K562 (cell line): ENCODE measurements at regions not wholly inside any gene's neighbourhood (a gene's known extent, or its start where the extent isn't known, plus 50 kb on each side); places are given as distances from the start of the nearest gene placed in this dataset.

ENCODE experiments used
- ATAC-seq: fragments of 200-7000 bp; cut with Tn5 transposase; 3 replicates; pipeline ENCODE4 v1.9.1; 2020; ENCODE audit warnings: moderate library complexity
- BruUV-seq: library from RNA; stranded (reverse); fragments of 400-500 nt; replicated peaks from 2 replicates; lab custom pipeline; 2021; lab: Mats Ljungman, UMichigan
- CTCF ChIA-PET: fragments of 300-600 bp; formaldehyde crosslinking; extraction: SDS; loops from one replicate; lab custom pipeline; 2021; ENCODE audit warnings: low intra/inter-chr PET ratio; lab: Yijun Ruan, JAX
- POLR2A ChIA-PET: fragments of 300-600, 350-650 bp; sonication (Branson Sonifier 250); formaldehyde crosslinking; extraction: SDS; loops from one replicate; lab custom pipeline; 2021; ENCODE audit warnings: antibody characterized with exemption, inconsistent platforms; lab: Yijun Ruan, JAX
- DNase-seq, 4 experiments: peaks; one replicate each; pipeline versions ENCODE4 v3.0.0 to v3.0.0-alpha.2; 2011 to 2018; ENCODE audit warnings: low spot score in 3 of 4, mixed read lengths in 3 of 4; ENCODE audit errors: extremely low read depth in 1 of 4
- FAIRE-seq: peaks from 2 replicates; lab custom pipeline; 2011; peaks lifted over from hg19 to GRCh38; lab: Jason Lieb, UNC
- H2AFZ ChIP-seq: 2 replicates; pipeline ENCODE4 v1.6.0; 2011; ENCODE audit warnings: low read depth, low read length, control low read depth, inconsistent platforms
- H3K27ac ChIP-seq: fragments of 200-600 bp; 3 replicates; pipeline ENCODE4 v1.8.0; 2011; ENCODE audit warnings: low read depth, mild to moderate bottlenecking, control low read depth, inconsistent platforms, low read length, moderate library complexity, mixed read lengths; ENCODE audit errors: extremely low read depth
- H3K27me3 ChIP-seq, 2 experiments: fragments of 300-600 bp in 1 of 2; 2 replicates in 1 of 2; 3 replicates in 1 of 2; pipeline versions ENCODE4 v1.6.0 to v1.8.0; 2011; ENCODE audit warnings: inconsistent platforms in 2 of 2, low read length in 2 of 2, mild to moderate bottlenecking in 1 of 2, mixed read lengths in 1 of 2, moderate library complexity in 1 of 2; ENCODE audit not compliant: control insufficient read depth in 2 of 2, insufficient read depth in 2 of 2
- H3K36me3 ChIP-seq: fragments of 300-600 bp; 3 replicates; pipeline ENCODE4 v1.8.0; 2011; ENCODE audit warnings: mild to moderate bottlenecking, low read length, inconsistent platforms; ENCODE audit not compliant: control insufficient read depth, insufficient read depth
- H3K4me1 ChIP-seq, 2 experiments: fragments of 200-600 bp in 1 of 2; replicated peaks in 1 of 2; 2 replicates in 1 of 2; 3 replicates in 1 of 2; pipeline versions ENCODE4 v1.5.1 to v1.8.0; 2011; ENCODE audit warnings: inconsistent platforms in 2 of 2, low read length in 2 of 2, mild to moderate bottlenecking in 1 of 2, mixed read lengths in 1 of 2, moderate library complexity in 1 of 2; ENCODE audit not compliant: control insufficient read depth in 2 of 2, insufficient read depth in 2 of 2
- H3K4me2 ChIP-seq: 2 replicates; pipeline ENCODE4 v1.6.1; 2011; ENCODE audit warnings: low read length, control low read depth, inconsistent platforms, mixed read lengths; ENCODE audit not compliant: insufficient read depth
- H3K4me3 ChIP-seq: fragments of 200-600 bp; sonication (generic), shearing (Covaris generic); 2 replicates; pipeline ENCODE4 v1.5.1; 2016; ENCODE audit warnings: control low read depth, inconsistent platforms
- H3K79me2 ChIP-seq: fragments of 200-600 bp; 3 replicates; pipeline ENCODE4 v1.8.0; 2011; ENCODE audit warnings: low read length, inconsistent platforms; ENCODE audit not compliant: control insufficient read depth, insufficient read depth
- H3K9ac ChIP-seq, 2 experiments: 2 replicates each; pipeline versions ENCODE4 v1.6.0 to v1.6.1; 2011; ENCODE audit warnings: low read depth in 2 of 2, low read length in 2 of 2, control low read depth in 1 of 2, inconsistent platforms in 1 of 2, mild to moderate bottlenecking in 1 of 2, mixed read lengths in 1 of 2; ENCODE audit not compliant: insufficient read depth in 1 of 2
- H3K9me1 ChIP-seq: one replicate; pipeline ENCODE4 v1.6.0; 2011; ENCODE audit warnings: inconsistent platforms, mild to moderate bottlenecking, low read length, moderate library complexity; ENCODE audit not compliant: control insufficient read depth, insufficient read depth
- H3K9me3 ChIP-seq: replicated peaks from 2 replicates; pipeline ENCODE4 v1.5.1; 2011; ENCODE audit warnings: low read depth, low read length, inconsistent platforms; ENCODE audit not compliant: control insufficient read depth, insufficient read depth
- H4K20me1 ChIP-seq: replicated peaks from 2 replicates; pipeline ENCODE4 v1.6.1; 2011; ENCODE audit warnings: low read length, inconsistent platforms, mixed read lengths; ENCODE audit not compliant: control insufficient read depth, insufficient read depth
- ARHGAP35 ChIP-seq: fragments of 450-650 bp; IDR thresholded peaks from 2 replicates; pipeline ENCODE4 v1.6.1; 2018; ENCODE audit not compliant: partially characterized antibody
- C11orf30 ChIP-seq: fragments of 450-650 bp; IDR thresholded peaks from 2 replicates; pipeline ENCODE4 v1.6.1; 2016; ENCODE audit warnings: low read depth, mild to moderate bottlenecking
- CBX3 ChIP-seq, 2 experiments: IDR thresholded peaks; 1 replicate in 1 of 2; 2 replicates in 1 of 2; pipeline ENCODE4 v1.6.1; 2012; ENCODE audit warnings: inconsistent platforms in 2 of 2, low read length in 2 of 2, borderline replicate concordance in 1 of 2, control low read depth in 1 of 2
- DNMT1 ChIP-seq: fragments of 450-650 bp; IDR thresholded peaks from 2 replicates; pipeline ENCODE4 v1.6.1; 2016; ENCODE audit warnings: antibody characterized with exemption, mild to moderate bottlenecking
- E2F8 ChIP-seq: fragments of 450-650 bp; IDR thresholded peaks from 2 replicates; pipeline ENCODE4 v1.7.1; 2018; ENCODE audit warnings: mild to moderate bottlenecking, low read depth; ENCODE audit not compliant: partially characterized antibody
- FOSL1 ChIP-seq: fragments of 200-800 bp; sonication (Bioruptor generic); conservative IDR thresholded peaks from 2 replicates; pipeline ENCODE4 v1.6.1; 2016; ENCODE audit warnings: missing genetic modification characterization, missing compliant biosample characterization
- HDAC2 ChIP-seq: fragments of 450-650 bp; IDR thresholded peaks from 2 replicates; pipeline ENCODE4 v1.6.1; 2016; ENCODE audit warnings: mild to moderate bottlenecking
- HNRNPH1 ChIP-seq: fragments of 200-400 bp; formaldehyde crosslinking; optimal IDR thresholded peaks from 2 replicates; pipeline ENCODE3; 2017; ENCODE audit warnings: low read depth, mild to moderate bottlenecking, low read length, moderate library complexity
- RFX1 ChIP-seq: fragments of 450-650 bp; IDR thresholded peaks from 2 replicates; pipeline ENCODE4 v1.6.1; 2016; ENCODE audit warnings: mild to moderate bottlenecking, moderate library complexity
- SMARCE1 ChIP-seq: fragments of 450-650 bp; IDR thresholded peaks from 2 replicates; pipeline ENCODE4 v1.7.1; 2016; ENCODE audit warnings: mild to moderate bottlenecking
- TEAD4 ChIP-seq, 2 experiments: sonication (generic) in 1 of 2; formaldehyde crosslinking in 1 of 2; IDR thresholded peaks; 2 replicates each; pipeline versions ENCODE4 v1.6.1 to v1.8.0; 2012 to 2022; ENCODE audit warnings: borderline replicate concordance in 1 of 2, inconsistent platforms in 1 of 2, low read length in 1 of 2, mild to moderate bottlenecking in 1 of 2, missing genetic modification reagents in 1 of 2
- THAP7 ChIP-seq: fragments of 250-450 bp; sonication (Bioruptor Pico); IDR thresholded peaks from 2 replicates; pipeline ENCODE4 v1.5.0; 2021
- TRIM24 ChIP-seq, 2 experiments: fragments of 450-650 bp; IDR thresholded peaks; 2 replicates each; pipeline ENCODE4 v1.6.1; 2016
- ZNF121 ChIP-seq: sonication (generic); formaldehyde crosslinking; conservative IDR thresholded peaks from 2 replicates; pipeline ENCODE4 v1.8.0; 2022; ENCODE audit warnings: missing genetic modification reagents
- ZNF280A ChIP-seq: fragments of 450-650 bp; IDR thresholded peaks from 2 replicates; pipeline ENCODE4 v1.6.1; 2018; ENCODE audit warnings: mild to moderate bottlenecking, low read depth; ENCODE audit not compliant: partially characterized antibody
- ZNF395 ChIP-seq: fragments of 200-800 bp; sonication (Bioruptor generic); IDR thresholded peaks from 2 replicates; pipeline ENCODE4 v1.6.1; 2017; ENCODE audit warnings: missing genetic modification characterization, missing compliant biosample characterization
- ZNF445 ChIP-seq: fragments of 250-450 bp; sonication (Bioruptor Pico); IDR thresholded peaks from 2 replicates; pipeline ENCODE4 v1.4.0; 2020; ENCODE audit warnings: low read depth, mild to moderate bottlenecking, moderate library complexity
- WGBS: fragments of 100-300 bp; shearing (Covaris generic); methylation state at CpG from one replicate; pipeline ENCODE4 v1.1.6; 2016; ENCODE audit warnings: low coverage, mixed read lengths; ENCODE audit not compliant: insufficient coverage; ENCODE audit errors: missing lambda C conversion rate; 5-methylcytosine and 5-hydroxymethylcytosine counted together
- in situ Hi-C: fragments of 300-500 bp; cut with MboI; formaldehyde crosslinking; loops from 4 replicates; pipeline ENCODE4 v1.15.0; 2018; ENCODE audit warnings: inconsistent platforms, mixed read lengths
- intact Hi-C: fragments of 100-400 bp; cut with micrococcal nuclease; formaldehyde crosslinking; loops from 2 replicates; pipeline ENCODE4 v1.14.2; 2022

GRCh38 chr13:37959284-37959683 lies 89.7 kb upstream of the TRPC4 start (continued):
- TF ChIP-seq E2F8 (peak; percentile 30), HNRNPH1 (no peak), HDAC2 (peak; percentile 64), SMARCE1 (peak; percentile 94), ZNF121 (no peak), ZNF445 (no peak), CBX3 (IDR thresholded peaks at IDR 0.05; ENCODE audit: borderline replicate concordance in 1 of 2, low read length in 2 of 2) (0 out of 3 replicates have a peak, but pooled peaks of 1 of the 2 experiments have one; percentile 73), TRIM24 (IDR thresholded peaks at IDR 0.05) (peak; percentile 97), TEAD4 (IDR thresholded peaks at IDR 0.05; ENCODE audit: low read length) (peak; percentile 98), TEAD4 (CRISPR knock-in tag; IDR thresholded peaks at IDR 0.05; ENCODE audit: borderline replicate concordance) (no peak), RFX1 (no peak; the same call in 1 of the 2 replicates)

GRCh38 chr13:37956536-37956935 lies 87.0 kb upstream of the TRPC4 start:
- Histone ChIP-seq H3K79me2 (no peaks in the 10 kb centered on the region), H4K20me1 (no peaks in the 10 kb centered on the region), H3K9ac (no peak overlapping the region), H3K9me1 (no peaks in the 10 kb centered on the region), H3K27me3 (no peaks in the 10 kb centered on the region), H3K4me1 (peaks cover 0 to 3% of the 10 kb centered on the region in 2 experiments; a peak in 2 of 5 replicates), H3K36me3 (no peaks in the 10 kb centered on the region), H3K9me3 (peaks cover 2% of the 10 kb centered on the region; the same call in 1 of the 2 replicates), H2AFZ (no peak overlapping the region), H3K27ac (no peak overlapping the region), H3K4me3 (no peak overlapping the region), H3K4me2 (no peak overlapping the region)
- 64% methylated on average over 1 of the region's 1 CpG for WGBS
- ATAC-seq (no peak), DNase-seq (no peak), FAIRE-seq (no peak)
- no TSS peak for BruUV-seq
- CTCF ChIA-PET, result no interaction called here
- intact Hi-C loops, result loop anchor here (5.0 kb wide), 1 partner anchor 34 kb away; no protein-coding TSS in a partner anchor
- in situ Hi-C loops, result no loop called here
- POLR2A ChIA-PET, result no interaction called here
- TF ChIP-seq ZNF395 (CRISPR knock-in tag) (no peak), DNMT1 (no peak), THAP7 (CRISPR knock-in tag) (no peak), ZNF280A (no peak), FOSL1 (peak; percentile 45; the same call in 1 of the 2 replicates), C11orf30 (peak; percentile 24; the same call in 1 of the 2 replicates), ARHGAP35 (no peak)
